ENCODE measurements at regions not wholly inside any gene's neighbourhood (a gene's known extent, or its start where the extent isn't known, plus 50 kb on each side); places are given as distances from the start of the nearest gene placed in this dataset.
"Not testable (repeated sequence)": the region's sequence is repeated elsewhere in the genome, so short reads cannot be mapped to it uniquely, and the experiment has no call there.

DNA sequence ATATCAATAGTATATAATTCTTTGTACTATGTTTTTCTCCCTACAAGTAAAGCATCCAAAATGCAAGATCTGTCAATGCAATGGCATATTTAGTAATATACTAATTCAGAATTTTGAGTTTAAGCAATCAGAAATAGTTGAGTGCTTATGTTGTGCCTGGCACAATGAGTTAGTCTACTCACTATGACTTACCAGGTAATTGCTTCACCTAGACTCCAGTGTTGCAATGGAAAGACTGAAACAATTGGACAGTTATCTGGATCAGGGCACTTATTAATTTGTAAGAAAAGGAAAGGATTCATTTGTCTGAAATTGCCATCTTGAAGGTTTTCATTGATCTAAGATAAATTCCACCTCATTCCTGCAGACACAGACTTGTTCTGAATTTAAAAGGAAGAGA is 97.6 kb upstream of the TCF4 start:
- H3K27ac ChIP-seq, result no peak overlapping the region
- no peak overlapping the region for H3K4me3 ChIP-seq
- no peaks in the 10 kb centered on the region for H3K9me3 ChIP-seq
- intact Hi-C loops (cut with DNase I; ENCODE audit: low total_unique reads), result no loop called here
- no peak for DNase-seq
- TF ChIP-seq CTCF (IDR thresholded peaks at IDR 0.05) (no peak), POLR2A (IDR thresholded peaks at IDR 0.05) (no peak)
- no peaks in the 10 kb centered on the region for H3K27me3 ChIP-seq
- no peaks in the 10 kb centered on the region for H3K36me3 ChIP-seq (ENCODE audit: low read depth, missing control alignments)
- no peaks in the 10 kb centered on the region for H3K4me1 ChIP-seq

DNA sequence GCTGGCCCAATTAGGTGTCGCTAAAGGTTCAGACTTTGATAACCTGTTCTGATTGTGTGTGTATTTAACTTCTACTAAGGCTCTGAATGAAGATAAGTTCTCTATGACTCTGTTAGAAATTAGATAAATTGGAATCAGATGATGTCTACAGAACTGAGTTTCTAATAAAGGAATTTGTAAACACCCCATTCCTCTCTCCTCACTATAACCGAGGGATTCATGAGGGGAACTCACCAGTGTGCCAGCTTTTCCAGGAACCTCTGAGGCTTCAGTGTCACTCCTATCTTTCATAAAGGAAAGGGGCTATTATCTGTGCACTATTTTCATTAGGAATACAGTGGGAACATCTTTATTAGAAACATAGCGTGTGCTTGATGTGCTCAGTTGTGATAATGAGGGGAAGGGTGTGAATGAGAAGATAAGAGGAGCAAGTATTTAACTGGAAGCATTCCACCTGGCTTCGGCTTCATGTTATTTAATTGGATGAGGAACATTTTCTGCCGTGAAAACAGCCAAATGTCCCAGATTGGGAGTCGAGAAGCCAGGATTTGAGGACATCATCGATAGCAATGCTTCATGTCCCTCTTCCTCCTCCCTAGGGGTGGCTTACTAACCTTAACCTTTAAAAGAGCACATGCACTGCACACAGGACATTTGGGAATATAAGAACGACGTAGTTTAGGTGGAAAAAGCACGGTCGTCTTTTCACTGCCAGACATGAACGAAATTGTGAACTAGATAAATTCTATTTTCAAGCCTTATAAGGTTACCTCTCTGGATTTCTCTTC is 84.8 kb upstream of the TCF4 start:
- intact Hi-C loops (cut with DNase I; ENCODE audit: low total_unique reads), result no loop called here
- Histone ChIP-seq H3K4me1 (no peaks in the 10 kb centered on the region), H3K36me3 (ENCODE audit: low read depth, missing control alignments) (no peaks in the 10 kb centered on the region), H3K27me3 (no peaks in the 10 kb centered on the region), H3K9me3 (no peaks in the 10 kb centered on the region), H3K27ac (no peak overlapping the region), H3K4me3 (no peak overlapping the region)
- WGBS, 2 donors, result 40 to 51% methylated on average over 12 of the region's 12 CpGs
- TF ChIP-seq CTCF (IDR thresholded peaks at IDR 0.05), result no peak
- no peak for TF ChIP-seq POLR2A (IDR thresholded peaks at IDR 0.05)
- DNase-seq, result peak; percentile 48

- H3K9me3 ChIP-seq, result no peaks in the 10 kb centered on the region
- WGBS, 2 donors, result 70 to 74% methylated on average over 5 of the region's 5 CpGs
- no peak overlapping the region for H3K27ac ChIP-seq
- no peaks in the 10 kb centered on the region for H3K4me1 ChIP-seq
- no peaks in the 10 kb centered on the region for H3K36me3 ChIP-seq (ENCODE audit: low read depth, missing control alignments)
- peak overlapping the region; percentile 43 to 45 for H3K4me3 ChIP-seq
- DNase-seq, result peak; percentile 62
- no peak for TF ChIP-seq POLR2A (IDR thresholded peaks at IDR 0.05)
- no peak for TF ChIP-seq CTCF (IDR thresholded peaks at IDR 0.05)
- H3K27me3 ChIP-seq, result no peaks in the 10 kb centered on the region
- intact Hi-C loops (cut with DNase I; ENCODE audit: low total_unique reads), result no loop called here
Observed at GRCh38 chr18:55665506-55665905, 77.5 kb upstream of the TCF4 start.

- Histone ChIP-seq H3K27ac (peak overlapping the region; percentile 24 to 36), H3K4me3 (peak overlapping the region; percentile 43 to 45)
- peak; percentile 79 for DNase-seq
- H3K4me1 ChIP-seq; H3K9me3 ChIP-seq; H3K36me3 ChIP-seq (ENCODE audit: low read depth, missing control alignments); intact Hi-C loops (cut with DNase I; ENCODE audit: low total_unique reads); H3K27me3 ChIP-seq: not testable (repeated sequence)
- 71 to 81% methylated on average over 13 to 45 of the region's 45 CpGs for WGBS, 2 donors
Observed at GRCh38 chr18:55664758-55665400, 76.9 kb upstream of the TCF4 start.

- no peak for TF ChIP-seq CTCF (IDR thresholded peaks at IDR 0.05)
- no peak for TF ChIP-seq POLR2A (IDR thresholded peaks at IDR 0.05)
- H3K4me1 ChIP-seq, result no peaks in the 10 kb centered on the region
- DNase-seq, result no peak
- WGBS, 2 donors, result 59 to 80% methylated on average over 4 of the region's 4 CpGs
- no peaks in the 10 kb centered on the region for H3K27me3 ChIP-seq
- no peaks in the 10 kb centered on the region for H3K36me3 ChIP-seq (ENCODE audit: low read depth, missing control alignments)
- intact Hi-C loops (cut with DNase I; ENCODE audit: low total_unique reads), result no loop called here
- H3K9me3 ChIP-seq, result no peaks in the 10 kb centered on the region
- H3K27ac ChIP-seq, result no peak overlapping the region
- peak overlapping the region in 1 of 2 donors; percentile 45 for H3K4me3 ChIP-seq
Observed at GRCh38 chr18:55663891-55664290, 75.9 kb upstream of the TCF4 start.
